ENCODE measurements at regions not wholly inside any gene's neighbourhood (a gene's known extent, or its start where the extent isn't known, plus 50 kb on each side); places are given as distances from the start of the nearest gene placed in this dataset.

DNA sequence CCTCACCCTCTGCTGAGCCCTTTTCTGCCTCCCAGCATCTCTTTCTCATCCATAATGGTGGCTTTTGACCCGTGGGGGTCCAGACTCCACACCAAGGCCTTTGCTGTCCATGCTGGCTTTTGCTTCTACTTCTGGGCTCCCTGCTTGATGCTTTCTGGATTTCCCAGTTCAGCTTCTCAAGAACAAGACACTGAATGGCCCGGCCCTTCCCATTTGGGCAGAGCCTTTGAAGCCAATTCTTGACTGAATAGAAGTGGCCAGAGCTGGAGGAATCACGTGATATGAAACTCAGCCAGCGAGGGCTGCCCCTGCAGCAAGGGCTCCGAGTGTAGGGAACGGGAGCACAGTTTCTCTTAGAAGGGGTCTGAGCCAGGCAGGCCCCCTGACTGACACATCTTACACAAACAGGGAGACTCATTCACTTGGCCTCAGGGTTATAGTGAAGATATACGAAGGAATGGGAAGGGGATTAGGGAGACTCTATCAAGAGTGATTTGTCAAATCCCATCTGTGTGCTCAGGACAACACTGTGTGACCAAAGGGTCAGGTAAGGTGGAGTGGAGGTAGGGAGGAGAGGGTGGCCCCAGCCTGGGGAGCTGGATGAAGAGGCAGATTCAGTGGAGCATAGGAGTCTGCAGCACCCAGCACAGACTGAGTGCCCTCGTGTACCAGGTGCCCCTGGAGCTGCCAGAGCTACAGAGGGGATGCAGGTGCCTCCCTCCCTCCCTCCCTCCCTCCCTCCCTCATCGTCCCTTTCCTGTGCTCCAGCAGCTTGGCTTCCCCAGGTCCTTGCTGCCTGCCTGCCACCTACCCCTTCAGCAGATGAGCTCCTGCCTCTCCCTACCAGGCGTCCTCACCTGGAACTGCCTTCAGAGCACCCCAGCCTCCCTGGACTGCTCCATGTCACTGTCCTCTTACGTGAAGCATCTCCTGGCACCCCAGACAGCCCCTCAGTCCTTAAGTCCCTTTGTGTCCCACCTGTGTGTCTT lies 106.0 kb downstream of the TRIM29 start:
- intact Hi-C loops (cut with micrococcal nuclease): no loop called here
- H3K4me1 ChIP-seq (ENCODE audit: control insufficient read depth in 1 of 2, insufficient read depth in 2 of 2, low read length in 2 of 2): no peaks in the 10 kb centered on the region
- H3K36me3 Mint-ChIP-seq: no peaks in the 10 kb centered on the region
- H3K27me3 ChIP-seq (ENCODE audit: control insufficient read depth in 2 of 2, insufficient read depth in 2 of 2, low read length in 2 of 2): no peaks in the 10 kb centered on the region
- no peak overlapping the region for H3K4me3 ChIP-seq (replicated peaks in 1 of 3; ENCODE audit: low read depth in 2 of 3, low read length in 3 of 3)
- TF ChIP-seq, protein P1, sequence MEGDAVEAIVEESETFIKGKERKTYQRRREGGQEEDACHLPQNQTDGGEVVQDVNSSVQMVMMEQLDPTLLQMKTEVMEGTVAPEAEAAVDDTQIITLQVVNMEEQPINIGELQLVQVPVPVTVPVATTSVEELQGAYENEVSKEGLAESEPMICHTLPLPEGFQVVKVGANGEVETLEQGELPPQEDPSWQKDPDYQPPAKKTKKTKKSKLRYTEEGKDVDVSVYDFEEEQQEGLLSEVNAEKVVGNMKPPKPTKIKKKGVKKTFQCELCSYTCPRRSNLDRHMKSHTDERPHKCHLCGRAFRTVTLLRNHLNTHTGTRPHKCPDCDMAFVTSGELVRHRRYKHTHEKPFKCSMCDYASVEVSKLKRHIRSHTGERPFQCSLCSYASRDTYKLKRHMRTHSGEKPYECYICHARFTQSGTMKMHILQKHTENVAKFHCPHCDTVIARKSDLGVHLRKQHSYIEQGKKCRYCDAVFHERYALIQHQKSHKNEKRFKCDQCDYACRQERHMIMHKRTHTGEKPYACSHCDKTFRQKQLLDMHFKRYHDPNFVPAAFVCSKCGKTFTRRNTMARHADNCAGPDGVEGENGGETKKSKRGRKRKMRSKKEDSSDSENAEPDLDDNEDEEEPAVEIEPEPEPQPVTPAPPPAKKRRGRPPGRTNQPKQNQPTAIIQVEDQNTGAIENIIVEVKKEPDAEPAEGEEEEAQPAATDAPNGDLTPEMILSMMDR (IDR thresholded peaks at IDR 0.05): no peak
- H3K4me3 Mint-ChIP-seq: no peak overlapping the region
- H3K4me2 ChIP-seq (replicated peaks; ENCODE audit: extremely low read depth, low read length, poor library complexity, severe bottlenecking): no peak overlapping the region
- H4K20me1 ChIP-seq (ENCODE audit: insufficient read depth, low read length): no peaks in the 10 kb centered on the region
- H3K9me3 Mint-ChIP-seq: peaks cover 0 to 13% (median 5%) of the 10 kb centered on the region in 7 donors
- no peaks in the 10 kb centered on the region for H3K79me2 ChIP-seq (ENCODE audit: insufficient read depth, low read length)
- H3K9ac ChIP-seq (ENCODE audit: insufficient read depth, low read length, poor library complexity, severe bottlenecking): no peak overlapping the region
- H3K27ac ChIP-seq (ENCODE audit: low read depth in 1 of 2, low read length in 2 of 2): no peak overlapping the region
- no peak overlapping the region for H3K27ac Mint-ChIP-seq
- H3K4me1 Mint-ChIP-seq: no peaks in the 10 kb centered on the region
- no peaks in the 10 kb centered on the region for H3K36me3 ChIP-seq (replicated peaks in 1 of 2; ENCODE audit: control insufficient read depth in 1 of 2, insufficient read depth in 2 of 2, low read length in 2 of 2)
- WGBS (ENCODE audit: insufficient coverage): 74% methylated on average over 6 of the region's 11 CpGs
- DNase-seq: no peak
- no peak overlapping the region for H2AFZ ChIP-seq (ENCODE audit: insufficient read depth, low read depth, low read length, poor library complexity, severe bottlenecking)
- peaks cover 9 to 19% (median 15%) of the 10 kb centered on the region in 3 donors for H3K27me3 Mint-ChIP-seq (ENCODE audit: low read depth in 3 of 3)
- peaks cover 0 to 10% of the 10 kb centered on the region in 2 donors for H3K9me3 ChIP-seq (replicated peaks in 1 of 2; ENCODE audit: control insufficient read depth in 1 of 2, insufficient read depth in 1 of 2, low read length in 2 of 2)

DNA sequence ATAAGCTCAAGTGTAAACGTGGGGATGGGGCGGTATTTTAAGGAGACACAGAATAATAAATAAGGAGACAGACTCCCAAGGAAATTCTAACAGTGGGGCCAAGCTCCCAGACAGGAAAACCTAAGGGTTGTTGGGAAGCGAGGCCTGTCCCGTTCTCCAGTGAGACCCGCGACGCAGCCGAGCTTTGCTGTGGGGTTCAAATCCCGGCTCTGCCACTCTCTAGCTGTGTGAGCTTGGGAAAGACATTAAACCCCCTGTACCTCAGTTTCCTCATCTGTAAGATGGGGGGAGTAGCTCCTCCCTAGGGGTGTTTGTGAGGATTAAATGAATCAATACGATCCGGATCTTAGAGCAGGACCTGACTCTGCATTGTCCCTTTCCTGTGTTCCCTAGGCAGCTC lies 106.8 kb downstream of the TRIM29 start:
- no peak overlapping the region for H3K4me3 Mint-ChIP-seq
- Histone ChIP-seq H2AFZ (ENCODE audit: insufficient read depth, low read depth, low read length, poor library complexity, severe bottlenecking) (no peak overlapping the region), H3K79me2 (ENCODE audit: insufficient read depth, low read length) (no peaks in the 10 kb centered on the region), H3K4me1 (ENCODE audit: control insufficient read depth in 1 of 2, insufficient read depth in 2 of 2, low read length in 2 of 2) (no peaks in the 10 kb centered on the region), H3K36me3 (replicated peaks in 1 of 2; ENCODE audit: control insufficient read depth in 1 of 2, insufficient read depth in 2 of 2, low read length in 2 of 2) (no peaks in the 10 kb centered on the region), H4K20me1 (ENCODE audit: insufficient read depth, low read length) (no peaks in the 10 kb centered on the region), H3K27ac (ENCODE audit: low read depth in 1 of 2, low read length in 2 of 2) (no peak overlapping the region), H3K4me3 (replicated peaks in 1 of 3; ENCODE audit: low read depth in 2 of 3, low read length in 3 of 3) (no peak overlapping the region), H3K4me2 (replicated peaks; ENCODE audit: extremely low read depth, low read length, poor library complexity, severe bottlenecking) (no peak overlapping the region), H3K9me3 (replicated peaks in 1 of 2; ENCODE audit: control insufficient read depth in 1 of 2, insufficient read depth in 1 of 2, low read length in 2 of 2) (peaks cover 0 to 10% of the 10 kb centered on the region in 2 donors), H3K27me3 (ENCODE audit: control insufficient read depth in 2 of 2, insufficient read depth in 2 of 2, low read length in 2 of 2) (no peaks in the 10 kb centered on the region), H3K9ac (ENCODE audit: insufficient read depth, low read length, poor library complexity, severe bottlenecking) (no peak overlapping the region)
- no peaks in the 10 kb centered on the region for H3K4me1 Mint-ChIP-seq
- peaks cover 0 to 12% (median 5%) of the 10 kb centered on the region in 7 donors for H3K9me3 Mint-ChIP-seq
- no peaks in the 10 kb centered on the region for H3K36me3 Mint-ChIP-seq
- H3K27me3 Mint-ChIP-seq (ENCODE audit: low read depth in 3 of 3): peaks cover 9 to 21% (median 16%) of the 10 kb centered on the region in 3 donors
- intact Hi-C loops (cut with micrococcal nuclease): no loop called here
- WGBS (ENCODE audit: insufficient coverage): 95% methylated on average over 5 of the region's 11 CpGs
- TF ChIP-seq, protein P1 (IDR thresholded peaks at IDR 0.05): no peak
- H3K27ac Mint-ChIP-seq: no peak overlapping the region
- DNase-seq: no peak
